ENCODE measurements at regions not wholly inside any gene's neighbourhood (a gene's known extent, or its start where the extent isn't known, plus 50 kb on each side); places are given as distances from the start of the nearest gene placed in this dataset.

GRCh38 chr2:155111070-155111469 lies 412.6 kb downstream of the KCNJ3 start:
- Mint-ChIP-seq H3K27me3 (ENCODE audit: low read depth in 2 of 2) (no peaks in the 10 kb centered on the region), H3K36me3 (no peaks in the 10 kb centered on the region), H3K4me3 (no peak overlapping the region), H3K4me1 (no peaks in the 10 kb centered on the region), H3K27ac (no peak overlapping the region), H3K9me3 (peaks cover 10 to 17% of the 10 kb centered on the region in 2 donors)
- DNase-seq = no peak
- H3K4me3 ChIP-seq (ENCODE audit: low read length) = no peak overlapping the region
- no peak for TF ChIP-seq CTCF (IDR thresholded peaks at IDR 0.05)
- ATAC-seq = no peak
- peaks cover 4% of the 10 kb centered on the region for H3K9me3 ChIP-seq (ENCODE audit: control insufficient read depth, insufficient read depth, low read length)
- H3K27ac ChIP-seq (ENCODE audit: low read length) = no peak overlapping the region
- no CpG with 5 or more reads among the region's 1 CpG for WGBS (ENCODE audit: insufficient coverage)
- no peaks in the 10 kb centered on the region for H3K36me3 ChIP-seq (ENCODE audit: control insufficient read depth, insufficient read depth, low read length)
- intact Hi-C loops (cut with micrococcal nuclease) = no loop called here
- no peaks in the 10 kb centered on the region for H3K4me1 ChIP-seq (ENCODE audit: control insufficient read depth, insufficient read depth, low read length)
- H3K27me3 ChIP-seq (ENCODE audit: control insufficient read depth, insufficient read depth, low read length) = no peaks in the 10 kb centered on the region

GRCh38 chr2:155109527-155109926 lies 411.0 kb downstream of the KCNJ3 start:
- Histone ChIP-seq H3K27ac (ENCODE audit: low read length) (no peak overlapping the region), H3K4me3 (ENCODE audit: low read length) (no peak overlapping the region), H3K4me1 (ENCODE audit: control insufficient read depth, insufficient read depth, low read length) (no peaks in the 10 kb centered on the region), H3K9me3 (ENCODE audit: control insufficient read depth, insufficient read depth, low read length) (no peaks in the 10 kb centered on the region), H3K27me3 (ENCODE audit: control insufficient read depth, insufficient read depth, low read length) (no peaks in the 10 kb centered on the region), H3K36me3 (ENCODE audit: control insufficient read depth, insufficient read depth, low read length) (no peaks in the 10 kb centered on the region)
- Mint-ChIP-seq H3K4me3 (no peak overlapping the region), H3K36me3 (no peaks in the 10 kb centered on the region), H3K4me1 (no peaks in the 10 kb centered on the region), H3K27me3 (ENCODE audit: low read depth in 2 of 2) (no peaks in the 10 kb centered on the region), H3K9me3 (peaks cover 13 to 15% of the 10 kb centered on the region in 2 donors), H3K27ac (no peak overlapping the region)
- TF ChIP-seq CTCF (IDR thresholded peaks at IDR 0.05) = no peak
- WGBS (ENCODE audit: insufficient coverage) = no CpG with 5 or more reads among the region's 1 CpG
- ATAC-seq = no peak
- DNase-seq = no peak
- intact Hi-C loops (cut with micrococcal nuclease) = no loop called here

GRCh38 chr2:155100261-155100660 lies 401.8 kb downstream of the KCNJ3 start:
- H3K36me3 Mint-ChIP-seq = no peaks in the 10 kb centered on the region
- H3K27ac Mint-ChIP-seq = no peak overlapping the region
- no peak for ATAC-seq
- no peak overlapping the region for H3K27ac ChIP-seq (ENCODE audit: low read length)
- no peak for TF ChIP-seq CTCF (IDR thresholded peaks at IDR 0.05)
- intact Hi-C loops (cut with micrococcal nuclease) = no loop called here
- no peak overlapping the region for H3K4me3 ChIP-seq (ENCODE audit: low read length)
- H3K27me3 ChIP-seq (ENCODE audit: control insufficient read depth, insufficient read depth, low read length) = no peaks in the 10 kb centered on the region
- no peaks in the 10 kb centered on the region for H3K4me1 ChIP-seq (ENCODE audit: control insufficient read depth, insufficient read depth, low read length)
- no peak for DNase-seq
- no peaks in the 10 kb centered on the region for H3K36me3 ChIP-seq (ENCODE audit: control insufficient read depth, insufficient read depth, low read length)
- WGBS (ENCODE audit: insufficient coverage) = 42% methylated on average over 2 of the region's 2 CpGs
- no peak overlapping the region for H3K4me3 Mint-ChIP-seq
- peaks cover 13 to 38% of the 10 kb centered on the region in 2 donors for H3K9me3 Mint-ChIP-seq
- no peaks in the 10 kb centered on the region for H3K4me1 Mint-ChIP-seq
- peaks cover 13% of the 10 kb centered on the region for H3K9me3 ChIP-seq (ENCODE audit: control insufficient read depth, insufficient read depth, low read length)
- H3K27me3 Mint-ChIP-seq (ENCODE audit: low read depth in 2 of 2) = no peaks in the 10 kb centered on the region

- Mint-ChIP-seq H3K4me3 (no peak overlapping the region), H3K9me3 (peaks cover 13 to 38% of the 10 kb centered on the region in 2 donors), H3K27ac (no peak overlapping the region), H3K4me1 (no peaks in the 10 kb centered on the region), H3K27me3 (ENCODE audit: low read depth in 2 of 2) (no peaks in the 10 kb centered on the region), H3K36me3 (no peaks in the 10 kb centered on the region)
- Histone ChIP-seq H3K4me1 (ENCODE audit: control insufficient read depth, insufficient read depth, low read length) (no peaks in the 10 kb centered on the region), H3K27ac (ENCODE audit: low read length) (no peak overlapping the region), H3K36me3 (ENCODE audit: control insufficient read depth, insufficient read depth, low read length) (no peaks in the 10 kb centered on the region), H3K9me3 (ENCODE audit: control insufficient read depth, insufficient read depth, low read length) (peaks cover 13% of the 10 kb centered on the region), H3K4me3 (ENCODE audit: low read length) (no peak overlapping the region), H3K27me3 (ENCODE audit: control insufficient read depth, insufficient read depth, low read length) (no peaks in the 10 kb centered on the region)
- no CpG with 5 or more reads among the region's 1 CpG for WGBS (ENCODE audit: insufficient coverage)
- intact Hi-C loops (cut with micrococcal nuclease) = no loop called here
- no peak for TF ChIP-seq CTCF (IDR thresholded peaks at IDR 0.05)
- DNase-seq (no peak), ATAC-seq (no peak)
Observed at GRCh38 chr2:155099784-155100183, 401.3 kb downstream of the KCNJ3 start.

Measured in natural killer cell (primary cell).